Fibroblast of lung (primary cell): ENCODE measurements at regions not wholly inside any gene's neighbourhood (a gene's known extent, or its start where the extent isn't known, plus 50 kb on each side); places are given as distances from the start of the nearest gene placed in this dataset.
A peak's percentile ranks its signal among the peaks of the same experiment; 100 is the strongest.

Experiments used
- DNase-seq, 2 donors: peaks; one replicate each; pipeline versions ENCODE4 v3.0.0 to v3.0.0-alpha.2; 2010; ENCODE audit warnings: low read depth in 2 of 2
- H2AFZ ChIP-seq: 2 replicates; pipeline ENCODE4 v1.5.1; 2012; ENCODE audit warnings: low read length, control low read depth, inconsistent platforms
- H3K27ac ChIP-seq: 2 replicates; pipeline ENCODE4 v1.5.1; 2011; ENCODE audit warnings: low read length, control low read depth; ENCODE audit not compliant: insufficient read depth
- H3K27me3 ChIP-seq: 2 replicates; pipeline ENCODE4 v1.5.1; 2011; ENCODE audit warnings: mild to moderate bottlenecking, low read length; ENCODE audit not compliant: control insufficient read depth, insufficient read depth
- H3K36me3 ChIP-seq: 2 replicates; pipeline ENCODE4 v1.5.1; 2011; ENCODE audit warnings: low read length; ENCODE audit not compliant: control insufficient read depth, insufficient read depth
- H3K4me1 ChIP-seq: 2 replicates; pipeline ENCODE4 v1.5.1; 2011; ENCODE audit warnings: low read length; ENCODE audit not compliant: control insufficient read depth, insufficient read depth; ENCODE audit errors: extremely low read depth
- H3K4me2 ChIP-seq: 2 replicates; pipeline ENCODE4 v1.5.1; 2011; ENCODE audit warnings: low read length, control low read depth; ENCODE audit not compliant: insufficient read depth; ENCODE audit errors: extremely low read depth
- H3K4me3 ChIP-seq, 4 experiments: fragments of 200-600 bp in 1 of 4; sonication (generic) in 1 of 4; replicated peaks in 1 of 4; 2 replicates each; pipeline ENCODE4 v1.5.1; 2011 to 2016; ENCODE audit warnings: low read length in 4 of 4, low read depth in 3 of 4, mild to moderate bottlenecking in 3 of 4, control low read depth in 2 of 4, inconsistent platforms in 1 of 4, mixed read lengths in 1 of 4; ENCODE audit not compliant: insufficient read depth in 1 of 4; ENCODE audit errors: control extremely low read depth in 1 of 4
- H3K79me2 ChIP-seq: 2 replicates; pipeline ENCODE4 v1.5.1; 2012; ENCODE audit warnings: mild to moderate bottlenecking, low read length, inconsistent platforms; ENCODE audit not compliant: control insufficient read depth, insufficient read depth
- H3K9ac ChIP-seq: 2 replicates; pipeline ENCODE4 v1.5.1; 2011; ENCODE audit warnings: mild to moderate bottlenecking, low read length, control low read depth; ENCODE audit not compliant: insufficient read depth
- H3K9me3 ChIP-seq: 2 replicates; pipeline ENCODE4 v1.5.1; 2012; ENCODE audit warnings: low read depth, low read length; ENCODE audit not compliant: control insufficient read depth, insufficient read depth
- H4K20me1 ChIP-seq: 2 replicates; pipeline ENCODE4 v1.5.1; 2011; ENCODE audit warnings: low read length; ENCODE audit not compliant: control insufficient read depth, insufficient read depth; ENCODE audit errors: extremely low read depth
- EZH2 ChIP-seq: IDR thresholded peaks from 2 replicates; pipeline ENCODE4 v1.5.1; 2012; ENCODE audit warnings: low read length, control low read depth, mild to moderate bottlenecking; ENCODE audit errors: missing control alignments
- TF ChIP-seq, protein P1 (sequence below), 2 donors: IDR thresholded peaks in 1 of 2; conservative IDR thresholded peaks in 1 of 2; 1 replicate in 1 of 2; 2 replicates in 1 of 2; pipeline ENCODE4 v1.5.1; 2011 to 2012; ENCODE audit warnings: low read length in 2 of 2, control low read depth in 1 of 2, inconsistent platforms in 1 of 2, low read depth in 1 of 2, mild to moderate bottlenecking in 1 of 2

DNA sequence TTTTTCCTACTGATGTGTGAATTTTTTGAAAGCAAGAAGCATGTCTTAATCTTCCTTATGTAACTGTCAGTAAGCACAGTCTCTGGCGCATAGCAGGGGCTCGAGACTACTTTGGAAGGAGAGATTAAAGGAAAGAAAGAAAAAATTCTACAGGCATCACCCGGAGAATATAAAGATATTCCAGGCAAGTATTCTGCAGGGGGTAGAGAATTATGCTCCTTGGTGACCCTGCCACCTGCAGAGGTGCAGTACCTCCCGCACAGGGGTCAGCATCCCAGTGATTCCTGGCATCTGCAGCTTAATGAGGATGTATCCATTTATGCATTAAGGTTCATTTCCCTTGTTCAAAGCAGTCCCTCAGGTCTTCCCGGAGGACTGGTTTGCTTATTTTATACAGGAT lies 87.6 kb upstream of the WLS start:
- no peaks in the 10 kb centered on the region for H3K36me3 ChIP-seq
- no peak overlapping the region for H3K4me2 ChIP-seq
- no peaks in the 10 kb centered on the region for H4K20me1 ChIP-seq
- no peak overlapping the region for H3K9ac ChIP-seq
- no peak for TF ChIP-seq EZH2
- TF ChIP-seq, protein P1, sequence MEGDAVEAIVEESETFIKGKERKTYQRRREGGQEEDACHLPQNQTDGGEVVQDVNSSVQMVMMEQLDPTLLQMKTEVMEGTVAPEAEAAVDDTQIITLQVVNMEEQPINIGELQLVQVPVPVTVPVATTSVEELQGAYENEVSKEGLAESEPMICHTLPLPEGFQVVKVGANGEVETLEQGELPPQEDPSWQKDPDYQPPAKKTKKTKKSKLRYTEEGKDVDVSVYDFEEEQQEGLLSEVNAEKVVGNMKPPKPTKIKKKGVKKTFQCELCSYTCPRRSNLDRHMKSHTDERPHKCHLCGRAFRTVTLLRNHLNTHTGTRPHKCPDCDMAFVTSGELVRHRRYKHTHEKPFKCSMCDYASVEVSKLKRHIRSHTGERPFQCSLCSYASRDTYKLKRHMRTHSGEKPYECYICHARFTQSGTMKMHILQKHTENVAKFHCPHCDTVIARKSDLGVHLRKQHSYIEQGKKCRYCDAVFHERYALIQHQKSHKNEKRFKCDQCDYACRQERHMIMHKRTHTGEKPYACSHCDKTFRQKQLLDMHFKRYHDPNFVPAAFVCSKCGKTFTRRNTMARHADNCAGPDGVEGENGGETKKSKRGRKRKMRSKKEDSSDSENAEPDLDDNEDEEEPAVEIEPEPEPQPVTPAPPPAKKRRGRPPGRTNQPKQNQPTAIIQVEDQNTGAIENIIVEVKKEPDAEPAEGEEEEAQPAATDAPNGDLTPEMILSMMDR (conservative IDR thresholded peaks at IDR 0.05 in 1 of 2, IDR thresholded peaks at IDR 0.05 in 1 of 2; ENCODE audit: low read depth in 1 of 2, low read length in 2 of 2) = no peak
- no peak overlapping the region for H3K27ac ChIP-seq
- H2AFZ ChIP-seq = no peak overlapping the region
- H3K27me3 ChIP-seq = no peaks in the 10 kb centered on the region
- H3K4me1 ChIP-seq = peaks cover 8% of the 10 kb centered on the region
- DNase-seq = no peak
- no peak overlapping the region for H3K4me3 ChIP-seq
- H3K9me3 ChIP-seq = no peaks in the 10 kb centered on the region
- no peaks in the 10 kb centered on the region for H3K79me2 ChIP-seq

DNA sequence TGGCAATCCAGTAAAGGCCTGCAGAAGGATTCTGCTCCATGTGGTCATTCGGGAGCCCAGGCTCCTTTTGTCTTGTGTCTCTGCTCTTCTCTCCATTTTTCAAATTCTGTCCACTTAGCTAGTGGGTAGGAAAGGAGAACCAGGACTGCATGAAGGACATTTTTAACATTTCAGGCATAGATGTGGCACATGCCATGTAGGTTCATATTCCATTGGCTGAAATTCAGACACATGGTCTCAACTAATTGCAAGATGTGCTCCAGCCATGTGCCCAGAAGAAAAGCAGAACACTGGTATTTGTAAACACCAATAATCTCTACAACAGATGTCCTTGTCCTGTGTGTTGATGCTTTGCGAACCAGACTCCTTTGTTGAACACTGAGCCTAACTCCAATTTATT lies 85.2 kb upstream of the WLS start:
- no peak for DNase-seq
- TF ChIP-seq, protein P1 (conservative IDR thresholded peaks at IDR 0.05 in 1 of 2, IDR thresholded peaks at IDR 0.05 in 1 of 2; ENCODE audit: low read depth in 1 of 2, low read length in 2 of 2) = no peak
- no peak for TF ChIP-seq EZH2
- Histone ChIP-seq H3K9me3 (no peaks in the 10 kb centered on the region), H4K20me1 (no peaks in the 10 kb centered on the region), H3K79me2 (no peaks in the 10 kb centered on the region), H3K36me3 (no peaks in the 10 kb centered on the region), H3K4me1 (peaks cover 7% of the 10 kb centered on the region), H3K27me3 (no peaks in the 10 kb centered on the region), H3K9ac (no peak overlapping the region), H3K4me2 (no peak overlapping the region), H2AFZ (no peak overlapping the region), H3K27ac (no peak overlapping the region), H3K4me3 (no peak overlapping the region)

DNA sequence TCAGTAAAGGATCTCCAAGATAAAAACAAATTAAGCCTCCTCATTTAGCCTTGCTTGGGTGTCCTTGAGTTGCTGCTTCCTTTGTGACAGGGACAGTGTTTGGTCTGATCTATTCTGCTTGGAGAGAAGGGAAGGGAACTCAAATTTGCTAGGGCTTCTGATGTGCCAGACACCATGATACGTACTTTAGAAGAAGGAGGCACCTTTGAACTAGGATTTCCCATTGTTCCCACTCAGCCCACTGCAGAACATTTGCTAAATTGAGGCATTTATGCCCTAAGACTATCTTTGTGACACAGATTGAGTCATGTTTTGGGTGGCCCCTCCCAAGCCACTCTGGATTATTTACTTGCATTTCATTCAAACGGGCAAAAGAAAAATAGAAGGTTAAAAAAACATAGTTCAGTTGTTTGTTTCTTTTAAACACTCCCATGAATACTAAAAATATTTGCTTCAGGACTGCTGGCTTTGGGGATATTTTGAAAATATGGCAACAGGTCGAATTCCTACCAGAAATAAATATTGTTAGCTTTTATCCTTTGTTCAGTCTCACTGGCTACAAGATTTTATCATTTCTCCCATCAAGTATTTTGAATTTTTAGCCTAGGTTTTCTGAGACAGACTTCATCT lies 81.9 kb upstream of the WLS start:
- no peaks in the 10 kb centered on the region for H3K9me3 ChIP-seq
- H3K4me2 ChIP-seq = peak overlapping the region; percentile 11
- no peak overlapping the region for H3K9ac ChIP-seq
- H2AFZ ChIP-seq = peak overlapping the region; percentile 41
- H4K20me1 ChIP-seq = no peaks in the 10 kb centered on the region
- H3K27me3 ChIP-seq = no peaks in the 10 kb centered on the region
- DNase-seq = no peak
- H3K4me1 ChIP-seq = peaks cover 2% of the 10 kb centered on the region
- TF ChIP-seq, protein P1 (conservative IDR thresholded peaks at IDR 0.05 in 1 of 2, IDR thresholded peaks at IDR 0.05 in 1 of 2; ENCODE audit: low read depth in 1 of 2, low read length in 2 of 2) = no peak
- TF ChIP-seq EZH2 = no peak
- H3K4me3 ChIP-seq = no peak overlapping the region
- H3K27ac ChIP-seq = no peak overlapping the region
- H3K36me3 ChIP-seq = no peaks in the 10 kb centered on the region
- H3K79me2 ChIP-seq = no peaks in the 10 kb centered on the region
